ENCODE measurements at regions not wholly inside any gene's neighbourhood (a gene's known extent, or its start where the extent isn't known, plus 50 kb on each side); places are given as distances from the start of the nearest gene placed in this dataset.

- 65 to 84% (median 71%) methylated on average over 1 of the region's 1 CpG for WGBS, 3 donors
- no peak for FAIRE-seq
- no peak overlapping the region for H3K27ac ChIP-seq (ENCODE audit: low read depth in 1 of 3, low read length in 2 of 3)
- no peaks in the 10 kb centered on the region for H3K27me3 ChIP-seq (ENCODE audit: control insufficient read depth in 3 of 3, insufficient read depth in 3 of 3, low read length in 3 of 3)
- H3K4me3 ChIP-seq (ENCODE audit: low read depth in 1 of 3, low read length in 3 of 3): no peak overlapping the region
- no peaks in the 10 kb centered on the region for H3K9me3 ChIP-seq (ENCODE audit: control insufficient read depth in 2 of 2, insufficient read depth in 1 of 2, low read depth in 1 of 2, low read length in 1 of 2)
- no peaks in the 10 kb centered on the region for H3K36me3 ChIP-seq (ENCODE audit: control insufficient read depth in 3 of 3, insufficient read depth in 2 of 3, low read depth in 1 of 3, low read length in 3 of 3)
- DNase-seq: no peak
- H3K4me1 ChIP-seq (ENCODE audit: control insufficient read depth in 3 of 3, insufficient read depth in 2 of 3, low read depth in 1 of 3, low read length in 2 of 3): peaks cover 0 to 2% (median 0%) of the 10 kb centered on the region in 3 donors
Observed at GRCh38 chr15:53447742-53448141, 311.7 kb downstream of the WDR72 start.

GRCh38 chr15:53447053-53447574, 312.3 kb downstream of the WDR72 start:
- H3K4me3 ChIP-seq (ENCODE audit: low read depth in 1 of 3, low read length in 3 of 3): no peak overlapping the region
- no peaks in the 10 kb centered on the region for H3K4me1 ChIP-seq (ENCODE audit: control insufficient read depth in 3 of 3, insufficient read depth in 2 of 3, low read depth in 1 of 3, low read length in 2 of 3)
- DNase-seq (no peak), FAIRE-seq (no peak)
- no peaks in the 10 kb centered on the region for H3K27me3 ChIP-seq (ENCODE audit: control insufficient read depth in 3 of 3, insufficient read depth in 3 of 3, low read length in 3 of 3)
- no peaks in the 10 kb centered on the region for H3K9me3 ChIP-seq (ENCODE audit: control insufficient read depth in 2 of 2, insufficient read depth in 1 of 2, low read depth in 1 of 2, low read length in 1 of 2)
- no peak overlapping the region for H3K27ac ChIP-seq (ENCODE audit: low read depth in 1 of 3, low read length in 2 of 3)
- no peaks in the 10 kb centered on the region for H3K36me3 ChIP-seq (ENCODE audit: control insufficient read depth in 3 of 3, insufficient read depth in 2 of 3, low read depth in 1 of 3, low read length in 3 of 3)
- WGBS, 3 donors: 68 to 80% (median 70%) methylated on average over 2 of the region's 2 CpGs

- WGBS, 3 donors: 2 to 21% (median 12%) methylated on average over 1 of the region's 1 CpG
- no peaks in the 10 kb centered on the region for H3K9me3 ChIP-seq (ENCODE audit: control insufficient read depth in 2 of 2, insufficient read depth in 1 of 2, low read depth in 1 of 2, low read length in 1 of 2)
- H3K27ac ChIP-seq (ENCODE audit: low read depth in 1 of 3, low read length in 2 of 3): no peak overlapping the region
- no peaks in the 10 kb centered on the region for H3K4me1 ChIP-seq (ENCODE audit: control insufficient read depth in 3 of 3, insufficient read depth in 2 of 3, low read depth in 1 of 3, low read length in 2 of 3)
- no peaks in the 10 kb centered on the region for H3K27me3 ChIP-seq (ENCODE audit: control insufficient read depth in 3 of 3, insufficient read depth in 3 of 3, low read length in 3 of 3)
- no peak for DNase-seq
- no peak for FAIRE-seq
- no peaks in the 10 kb centered on the region for H3K36me3 ChIP-seq (ENCODE audit: control insufficient read depth in 3 of 3, insufficient read depth in 2 of 3, low read depth in 1 of 3, low read length in 3 of 3)
- no peak overlapping the region for H3K4me3 ChIP-seq (ENCODE audit: low read depth in 1 of 3, low read length in 3 of 3)
Observed at GRCh38 chr15:53446376-53446775, 313.1 kb downstream of the WDR72 start.

GRCh38 chr15:53445531-53445930, 313.9 kb downstream of the WDR72 start:
- Histone ChIP-seq H3K27ac (ENCODE audit: low read depth in 1 of 3, low read length in 2 of 3) (no peak overlapping the region), H3K9me3 (ENCODE audit: control insufficient read depth in 2 of 2, insufficient read depth in 1 of 2, low read depth in 1 of 2, low read length in 1 of 2) (no peaks in the 10 kb centered on the region), H3K27me3 (ENCODE audit: control insufficient read depth in 3 of 3, insufficient read depth in 3 of 3, low read length in 3 of 3) (no peaks in the 10 kb centered on the region), H3K4me1 (ENCODE audit: control insufficient read depth in 3 of 3, insufficient read depth in 2 of 3, low read depth in 1 of 3, low read length in 2 of 3) (no peaks in the 10 kb centered on the region), H3K4me3 (ENCODE audit: low read depth in 1 of 3, low read length in 3 of 3) (no peak overlapping the region), H3K36me3 (ENCODE audit: control insufficient read depth in 3 of 3, insufficient read depth in 2 of 3, low read depth in 1 of 3, low read length in 3 of 3) (no peaks in the 10 kb centered on the region)
- DNase-seq (no peak), FAIRE-seq (no peak)
- 89 to 96% (median 92%) methylated on average over 7 of the region's 7 CpGs for WGBS, 3 donors

GRCh38 chr15:53437985-53438841, 321.2 kb downstream of the WDR72 start:
- DNase-seq (no peak), FAIRE-seq (no peak)
- Histone ChIP-seq H3K27ac (ENCODE audit: low read depth in 1 of 3, low read length in 2 of 3) (no peak overlapping the region), H3K36me3 (ENCODE audit: control insufficient read depth in 3 of 3, insufficient read depth in 2 of 3, low read depth in 1 of 3, low read length in 3 of 3) (no peaks in the 10 kb centered on the region), H3K4me3 (ENCODE audit: low read depth in 1 of 3, low read length in 3 of 3) (no peak overlapping the region), H3K27me3 (ENCODE audit: control insufficient read depth in 3 of 3, insufficient read depth in 3 of 3, low read length in 3 of 3) (no peaks in the 10 kb centered on the region), H3K9me3 (ENCODE audit: control insufficient read depth in 2 of 2, insufficient read depth in 1 of 2, low read depth in 1 of 2, low read length in 1 of 2) (no peaks in the 10 kb centered on the region), H3K4me1 (ENCODE audit: control insufficient read depth in 3 of 3, insufficient read depth in 2 of 3, low read depth in 1 of 3, low read length in 2 of 3) (no peaks in the 10 kb centered on the region)
- 66 to 86% (median 77%) methylated on average over 5 of the region's 5 CpGs for WGBS, 3 donors

- Histone ChIP-seq H3K4me3 (ENCODE audit: low read depth in 1 of 3, low read length in 3 of 3) (no peak overlapping the region), H3K4me1 (ENCODE audit: control insufficient read depth in 3 of 3, insufficient read depth in 2 of 3, low read depth in 1 of 3, low read length in 2 of 3) (no peaks in the 10 kb centered on the region), H3K27ac (ENCODE audit: low read depth in 1 of 3, low read length in 2 of 3) (no peak overlapping the region), H3K27me3 (ENCODE audit: control insufficient read depth in 3 of 3, insufficient read depth in 3 of 3, low read length in 3 of 3) (no peaks in the 10 kb centered on the region), H3K36me3 (ENCODE audit: control insufficient read depth in 3 of 3, insufficient read depth in 2 of 3, low read depth in 1 of 3, low read length in 3 of 3) (no peaks in the 10 kb centered on the region), H3K9me3 (ENCODE audit: control insufficient read depth in 2 of 2, insufficient read depth in 1 of 2, low read depth in 1 of 2, low read length in 1 of 2) (no peaks in the 10 kb centered on the region)
- no peak for FAIRE-seq
- 64 to 80% (median 70%) methylated on average over 2 of the region's 2 CpGs for WGBS, 3 donors
- no peak for DNase-seq
Observed at GRCh38 chr15:53437366-53437765, 322.1 kb downstream of the WDR72 start.

GRCh38 chr15:53434174-53434678, 325.2 kb downstream of the WDR72 start:
- Histone ChIP-seq H3K27ac (ENCODE audit: low read depth in 1 of 3, low read length in 2 of 3) (no peak overlapping the region), H3K27me3 (ENCODE audit: control insufficient read depth in 3 of 3, insufficient read depth in 3 of 3, low read length in 3 of 3) (no peaks in the 10 kb centered on the region), H3K36me3 (ENCODE audit: control insufficient read depth in 3 of 3, insufficient read depth in 2 of 3, low read depth in 1 of 3, low read length in 3 of 3) (no peaks in the 10 kb centered on the region), H3K4me3 (ENCODE audit: low read depth in 1 of 3, low read length in 3 of 3) (no peak overlapping the region), H3K4me1 (ENCODE audit: control insufficient read depth in 3 of 3, insufficient read depth in 2 of 3, low read depth in 1 of 3, low read length in 2 of 3) (no peaks in the 10 kb centered on the region), H3K9me3 (ENCODE audit: control insufficient read depth in 2 of 2, insufficient read depth in 1 of 2, low read depth in 1 of 2, low read length in 1 of 2) (no peaks in the 10 kb centered on the region)
- FAIRE-seq (no peak), DNase-seq (no peak)
- 41 to 47% (median 44%) methylated on average over 4 of the region's 4 CpGs for whole genome bisulfite sequencing, 3 donors

GRCh38 chr15:53416219-53416940, 343.1 kb downstream of the WDR72 start:
- Histone ChIP-seq H3K4me3 (ENCODE audit: low read depth in 1 of 3, low read length in 3 of 3) (no peak overlapping the region), H3K4me1 (ENCODE audit: control insufficient read depth in 3 of 3, insufficient read depth in 2 of 3, low read depth in 1 of 3, low read length in 2 of 3) (no peaks in the 10 kb centered on the region), H3K27me3 (ENCODE audit: control insufficient read depth in 3 of 3, insufficient read depth in 3 of 3, low read length in 3 of 3) (no peaks in the 10 kb centered on the region), H3K36me3 (ENCODE audit: control insufficient read depth in 3 of 3, insufficient read depth in 2 of 3, low read depth in 1 of 3, low read length in 3 of 3) (no peaks in the 10 kb centered on the region), H3K27ac (ENCODE audit: low read depth in 1 of 3, low read length in 2 of 3) (no peak overlapping the region), H3K9me3 (ENCODE audit: control insufficient read depth in 2 of 2, insufficient read depth in 1 of 2, low read depth in 1 of 2, low read length in 1 of 2) (peaks cover 0 to 5% of the 10 kb centered on the region in 2 donors)
- DNase-seq (no peak), FAIRE-seq (no peak)
- WGBS, 3 donors: 73 to 77% (median 75%) methylated on average over 2 of the region's 2 CpGs
